HepG2 (cell line): ENCODE measurements at regions not wholly inside any gene's neighbourhood (a gene's known extent, or its start where the extent isn't known, plus 50 kb on each side); places are given as distances from the start of the nearest gene placed in this dataset.

Source experiments
- HMGXB4 ChIP-seq, 2 experiments: sonication (generic) in 1 of 2; formaldehyde crosslinking in 1 of 2; IDR thresholded peaks; 2 replicates each; pipeline versions ENCODE4 v1.4.0 to v1.6.1; 2018 to 2020; ENCODE audit warnings: missing genetic modification reagents in 2 of 2, borderline replicate concordance in 1 of 2, low read depth in 1 of 2, mild to moderate bottlenecking in 1 of 2, missing biosample characterization in 1 of 2
- HNRNPL ChIP-seq: fragments of 200-400 bp; formaldehyde crosslinking; IDR thresholded peaks from 2 replicates; pipeline ENCODE4 v1.6.1; 2017; ENCODE audit warnings: mild to moderate bottlenecking, low read depth, low read length
- NBN ChIP-seq: fragments of 450-650 bp; conservative IDR thresholded peaks from 2 replicates; pipeline ENCODE4 v1.6.1; 2017
- ZNF264 ChIP-seq: sonication (generic); formaldehyde crosslinking; IDR thresholded peaks from 2 replicates; pipeline ENCODE4 v1.4.0; 2020; ENCODE audit warnings: missing genetic modification reagents
- ZNF367 ChIP-seq: sonication (generic); formaldehyde crosslinking; IDR thresholded peaks from 2 replicates; pipeline ENCODE4 v1.4.0; 2020; ENCODE audit warnings: missing genetic modification reagents, borderline replicate concordance
- ZNF441 ChIP-seq: sonication (generic); formaldehyde crosslinking; IDR thresholded peaks from 2 replicates; pipeline ENCODE4 v1.7.0; 2021; ENCODE audit warnings: missing genetic modification reagents, borderline replicate concordance
- TF ChIP-seq, protein P1 (sequence below): sonication (generic); formaldehyde crosslinking; IDR thresholded peaks from 2 replicates; pipeline ENCODE4 v1.4.0; 2020; ENCODE audit warnings: missing genetic modification reagents, borderline replicate concordance

DNA sequence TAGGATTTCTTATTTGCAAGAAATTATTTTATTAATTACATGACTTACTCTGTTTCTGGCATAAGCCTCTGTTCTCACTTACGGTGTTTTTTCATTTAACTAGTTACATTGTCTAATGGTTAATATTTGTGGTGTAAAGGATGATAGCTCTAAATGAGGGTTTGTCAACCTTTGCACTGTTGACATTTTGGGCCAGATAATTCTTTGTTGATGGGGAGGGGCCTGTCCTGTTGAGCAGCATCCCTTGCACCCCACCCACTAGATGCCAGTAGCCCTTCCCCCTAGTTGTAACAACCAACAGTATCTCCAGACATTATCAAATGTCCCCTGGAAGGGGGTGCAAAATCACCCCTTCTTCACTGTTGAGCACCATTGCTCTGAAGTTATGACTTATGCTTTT is 83.6 kb upstream of the SLC44A3 start (continued):
- TF ChIP-seq, protein P1, sequence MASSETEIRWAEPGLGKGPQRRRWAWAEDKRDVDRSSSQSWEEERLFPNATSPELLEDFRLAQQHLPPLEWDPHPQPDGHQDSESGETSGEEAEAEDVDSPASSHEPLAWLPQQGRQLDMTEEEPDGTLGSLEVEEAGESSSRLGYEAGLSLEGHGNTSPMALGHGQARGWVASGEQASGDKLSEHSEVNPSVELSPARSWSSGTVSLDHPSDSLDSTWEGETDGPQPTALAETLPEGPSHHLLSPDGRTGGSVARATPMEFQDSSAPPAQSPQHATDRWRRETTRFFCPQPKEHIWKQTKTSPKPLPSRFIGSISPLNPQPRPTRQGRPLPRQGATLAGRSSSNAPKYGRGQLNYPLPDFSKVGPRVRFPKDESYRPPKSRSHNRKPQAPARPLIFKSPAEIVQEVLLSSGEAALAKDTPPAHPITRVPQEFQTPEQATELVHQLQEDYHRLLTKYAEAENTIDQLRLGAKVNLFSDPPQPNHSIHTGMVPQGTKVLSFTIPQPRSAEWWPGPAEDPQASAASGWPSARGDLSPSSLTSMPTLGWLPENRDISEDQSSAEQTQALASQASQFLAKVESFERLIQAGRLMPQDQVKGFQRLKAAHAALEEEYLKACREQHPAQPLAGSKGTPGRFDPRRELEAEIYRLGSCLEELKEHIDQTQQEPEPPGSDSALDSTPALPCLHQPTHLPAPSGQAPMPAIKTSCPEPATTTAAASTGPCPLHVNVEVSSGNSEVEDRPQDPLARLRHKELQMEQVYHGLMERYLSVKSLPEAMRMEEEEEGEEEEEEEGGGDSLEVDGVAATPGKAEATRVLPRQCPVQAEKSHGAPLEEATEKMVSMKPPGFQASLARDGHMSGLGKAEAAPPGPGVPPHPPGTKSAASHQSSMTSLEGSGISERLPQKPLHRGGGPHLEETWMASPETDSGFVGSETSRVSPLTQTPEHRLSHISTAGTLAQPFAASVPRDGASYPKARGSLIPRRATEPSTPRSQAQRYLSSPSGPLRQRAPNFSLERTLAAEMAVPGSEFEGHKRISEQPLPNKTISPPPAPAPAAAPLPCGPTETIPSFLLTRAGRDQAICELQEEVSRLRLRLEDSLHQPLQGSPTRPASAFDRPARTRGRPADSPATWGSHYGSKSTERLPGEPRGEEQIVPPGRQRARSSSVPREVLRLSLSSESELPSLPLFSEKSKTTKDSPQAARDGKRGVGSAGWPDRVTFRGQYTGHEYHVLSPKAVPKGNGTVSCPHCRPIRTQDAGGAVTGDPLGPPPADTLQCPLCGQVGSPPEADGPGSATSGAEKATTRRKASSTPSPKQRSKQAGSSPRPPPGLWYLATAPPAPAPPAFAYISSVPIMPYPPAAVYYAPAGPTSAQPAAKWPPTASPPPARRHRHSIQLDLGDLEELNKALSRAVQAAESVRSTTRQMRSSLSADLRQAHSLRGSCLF (CRISPR knock-in tag) = no peak
- TF ChIP-seq NBN (no peak), ZNF367 (CRISPR knock-in tag) (no peak), ZNF441 (no peak), HNRNPL (no peak), HMGXB4 (CRISPR knock-in tag; IDR thresholded peaks at IDR 0.05; ENCODE audit: borderline replicate concordance in 1 of 2, low read depth in 1 of 2) (no peak), ZNF264 (CRISPR knock-in tag) (no peak)
